ENCODE measurements at regions not wholly inside any gene's neighbourhood (a gene's known extent, or its start where the extent isn't known, plus 50 kb on each side); places are given as distances from the start of the nearest gene placed in this dataset.

GRCh38 chr1:213570487-213570886, 417.3 kb upstream of the PROX1 start:
- H3K9ac ChIP-seq, result no peak overlapping the region
- peaks cover 0 to 6% of the 10 kb centered on the region in 2 experiments; a peak in 1 of 4 replicates for H3K4me1 ChIP-seq (ENCODE audit: control insufficient read depth in 1 of 2, insufficient read depth in 2 of 2, low read depth in 1 of 2, low read length in 1 of 2)
- no peaks in the 10 kb centered on the region for H3K27me3 ChIP-seq (ENCODE audit: insufficient read depth)
- H3K36me3 ChIP-seq (replicated peaks in 1 of 2; ENCODE audit: control insufficient read depth in 1 of 2, insufficient read depth in 2 of 2, low read length in 1 of 2), result no peaks in the 10 kb centered on the region
- H3F3A ChIP-seq (replicated peaks; ENCODE audit: insufficient read depth), result no peaks in the 10 kb centered on the region
- H3K9me3 ChIP-seq, result no peaks in the 10 kb centered on the region; the same call in 1 of the 2 replicates
- H3K4me3 ChIP-seq (ENCODE audit: low read depth in 2 of 2, low read length in 1 of 2), result no peak overlapping the region
- no peaks in the 10 kb centered on the region for H4K20me1 ChIP-seq (ENCODE audit: insufficient read depth)
- ChIA-PET CTCF (no interaction called here), POLR2A (no interaction called here)
- no peaks in the 10 kb centered on the region for H3K79me2 ChIP-seq (ENCODE audit: insufficient read depth)
- no peak overlapping the region for H3K4me2 ChIP-seq
- TF ChIP-seq CTCF (IDR thresholded peaks at IDR 0.05) (no peak), GABPA (IDR thresholded peaks at IDR 0.05; ENCODE audit: low read depth) (no peak), MEF2A (IDR thresholded peaks at IDR 0.05; ENCODE audit: borderline replicate concordance, low read depth) (no peak), SIN3A (IDR thresholded peaks at IDR 0.05; ENCODE audit: borderline replicate concordance, low read depth, low read length) (no peak), ELF1 (IDR thresholded peaks at IDR 0.05) (no peak), YY1 (IDR thresholded peaks at IDR 0.05; ENCODE audit: low read depth) (no peak), EP300 (IDR thresholded peaks at IDR 0.05; ENCODE audit: borderline replicate concordance in 1 of 2, low read depth in 1 of 2, low read length in 1 of 2) (no peak), NFIC (IDR thresholded peaks at IDR 0.05; ENCODE audit: borderline replicate concordance) (no peak), FOXJ3 (CRISPR knock-in tag; IDR thresholded peaks at IDR 0.05) (no peak), TEAD4 (IDR thresholded peaks at IDR 0.05; ENCODE audit: borderline replicate concordance, insufficient read depth) (no peak), GATA2 (CRISPR knock-in tag; IDR thresholded peaks at IDR 0.05) (no peak), USF2 (IDR thresholded peaks at IDR 0.05; ENCODE audit: borderline replicate concordance, low read depth, low read length) (no peak), EZH2phosphoT487 (IDR thresholded peaks at IDR 0.05; ENCODE audit: borderline replicate concordance, low read depth) (no peak), MXI1 (IDR thresholded peaks at IDR 0.05; ENCODE audit: low read depth, low read length) (no peak), ZBTB33 (IDR thresholded peaks at IDR 0.05; ENCODE audit: borderline replicate concordance, low read depth) (no peak), RFX5 (IDR thresholded peaks at IDR 0.05; ENCODE audit: low read length) (no peak), CHD2 (IDR thresholded peaks at IDR 0.05; ENCODE audit: low read length, partially characterized antibody) (no peak)
- TF ChIP-seq, protein P1, sequence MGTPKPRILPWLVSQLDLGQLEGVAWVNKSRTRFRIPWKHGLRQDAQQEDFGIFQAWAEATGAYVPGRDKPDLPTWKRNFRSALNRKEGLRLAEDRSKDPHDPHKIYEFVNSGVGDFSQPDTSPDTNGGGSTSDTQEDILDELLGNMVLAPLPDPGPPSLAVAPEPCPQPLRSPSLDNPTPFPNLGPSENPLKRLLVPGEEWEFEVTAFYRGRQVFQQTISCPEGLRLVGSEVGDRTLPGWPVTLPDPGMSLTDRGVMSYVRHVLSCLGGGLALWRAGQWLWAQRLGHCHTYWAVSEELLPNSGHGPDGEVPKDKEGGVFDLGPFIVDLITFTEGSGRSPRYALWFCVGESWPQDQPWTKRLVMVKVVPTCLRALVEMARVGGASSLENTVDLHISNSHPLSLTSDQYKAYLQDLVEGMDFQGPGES (IDR thresholded peaks at IDR 0.05; ENCODE audit: low read depth, low read length), result no peak
- TF ChIP-seq, protein P2, sequence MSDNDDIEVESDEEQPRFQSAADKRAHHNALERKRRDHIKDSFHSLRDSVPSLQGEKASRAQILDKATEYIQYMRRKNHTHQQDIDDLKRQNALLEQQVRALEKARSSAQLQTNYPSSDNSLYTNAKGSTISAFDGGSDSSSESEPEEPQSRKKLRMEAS (IDR thresholded peaks at IDR 0.05; ENCODE audit: low read depth), result no peak
- TF ChIP-seq, protein P3, sequence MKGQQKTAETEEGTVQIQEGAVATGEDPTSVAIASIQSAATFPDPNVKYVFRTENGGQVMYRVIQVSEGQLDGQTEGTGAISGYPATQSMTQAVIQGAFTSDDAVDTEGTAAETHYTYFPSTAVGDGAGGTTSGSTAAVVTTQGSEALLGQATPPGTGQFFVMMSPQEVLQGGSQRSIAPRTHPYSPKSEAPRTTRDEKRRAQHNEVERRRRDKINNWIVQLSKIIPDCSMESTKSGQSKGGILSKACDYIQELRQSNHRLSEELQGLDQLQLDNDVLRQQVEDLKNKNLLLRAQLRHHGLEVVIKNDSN (IDR thresholded peaks at IDR 0.05; ENCODE audit: borderline replicate concordance, low read depth), result no peak
- 14% methylated on average over 2 of the region's 2 CpGs for WGBS (ENCODE audit: low lambda C conversion rate)
- H3K27ac ChIP-seq (ENCODE audit: low read depth in 2 of 2, low read length in 1 of 2), result no peak overlapping the region
- H3K9me2 ChIP-seq, result no peaks in the 10 kb centered on the region
- H2AFZ ChIP-seq (ENCODE audit: low read depth), result no peak overlapping the region
- no peak for DNase-seq

Measured in SK-N-SH (cell line).